GM12878 (cell line): ENCODE measurements at regions not wholly inside any gene's neighbourhood (a gene's known extent, or its start where the extent isn't known, plus 50 kb on each side); places are given as distances from the start of the nearest gene placed in this dataset.

Experiments used
- ATAC-seq: fragments of 200-7000 bp; cut with Tn5 transposase; 3 replicates; pipeline ENCODE4 v1.9.1; 2020; ENCODE audit warnings: mild to moderate bottlenecking, moderate library complexity
- BruUV-seq: library from RNA; stranded (reverse); fragments of 400-500 nt; replicated peaks from 2 replicates; lab custom pipeline; 2021; lab: Mats Ljungman, UMichigan
- CTCF ChIA-PET: fragments of 300-600 bp; sonication (Branson Sonifier 250); formaldehyde crosslinking; extraction: SDS; loops from one replicate; lab custom pipeline; 2021; ENCODE audit warnings: inconsistent platforms; lab: Yijun Ruan, JAX
- POLR2A ChIA-PET: fragments of 350-600 bp; formaldehyde crosslinking; extraction: SDS; loops from one replicate; lab custom pipeline; 2021; ENCODE audit warnings: inconsistent platforms; lab: Charles Lee
- RAD21 ChIA-PET: fragments of 300-600 bp; sonication (Branson Sonifier 250); formaldehyde crosslinking; loops from one replicate; lab custom pipeline; 2023; ENCODE audit warnings: antibody characterized with exemption; ENCODE audit not compliant: unreplicated experiment; lab: Charles Lee
- SMC1A ChIA-PET: fragments of 300-600 bp; sonication (Branson Sonifier 250); formaldehyde crosslinking; loops from one replicate; lab custom pipeline; 2023; ENCODE audit not compliant: unreplicated experiment, uncharacterized antibody; lab: Charles Lee
- DNase-seq: peaks from one replicate; pipeline ENCODE4 v3.0.0-alpha.2; 2011; ENCODE audit warnings: low read depth, low spot score
- FAIRE-seq: peaks from 3 replicates; lab custom pipeline; 2011; peaks lifted over from hg19 to GRCh38; lab: Jason Lieb, UNC
- H2AFZ ChIP-seq: 2 replicates; pipeline ENCODE4 v1.6.0; 2011; ENCODE audit warnings: low read depth, low read length, control low read depth; ENCODE audit not compliant: control insufficient read depth
- H3K27ac ChIP-seq: 2 replicates; pipeline ENCODE4 v1.5.1; 2011; ENCODE audit warnings: control low read depth; ENCODE audit not compliant: control insufficient read depth, insufficient read depth
- H3K27me3 ChIP-seq, 2 experiments: replicated peaks in 1 of 2; 2 replicates each; pipeline versions ENCODE4 v1.6.0 to v1.6.1; 2011; ENCODE audit warnings: low read length in 1 of 2; ENCODE audit not compliant: control insufficient read depth in 2 of 2, insufficient read depth in 2 of 2
- H3K36me3 ChIP-seq, 2 experiments: 2 replicates each; pipeline ENCODE4 v1.5.1; 2011; ENCODE audit warnings: low read length in 1 of 2; ENCODE audit not compliant: control insufficient read depth in 2 of 2, insufficient read depth in 2 of 2
- H3K4me1 ChIP-seq: 2 replicates; pipeline ENCODE4 v1.6.1; 2011; ENCODE audit warnings: mild to moderate bottlenecking, low read length, moderate library complexity, mixed read lengths; ENCODE audit not compliant: control insufficient read depth, insufficient read depth
- H3K4me2 ChIP-seq: 2 replicates; pipeline ENCODE4 v1.6.0; 2011; ENCODE audit warnings: control low read depth; ENCODE audit not compliant: control insufficient read depth, insufficient read depth
- H3K4me3 ChIP-seq: fragments of 200-600 bp; sonication (generic); 2 replicates; pipeline ENCODE4 v1.5.1; 2016
- H3K79me2 ChIP-seq: 2 replicates; pipeline ENCODE4 v1.6.0; 2011; ENCODE audit warnings: low read length; ENCODE audit not compliant: control insufficient read depth, insufficient read depth
- H3K9ac ChIP-seq: 2 replicates; pipeline ENCODE4 v1.8.0; 2011; ENCODE audit warnings: low read length, control low read depth, mixed read lengths; ENCODE audit not compliant: control insufficient read depth, insufficient read depth
- H3K9me3 ChIP-seq: replicated peaks from 3 replicates; pipeline ENCODE4 v1.5.1; 2011; ENCODE audit warnings: mild to moderate bottlenecking, low read length; ENCODE audit not compliant: control insufficient read depth, insufficient read depth
- H4K20me1 ChIP-seq: 2 replicates; pipeline ENCODE4 v1.6.0; 2011; ENCODE audit not compliant: control insufficient read depth, insufficient read depth
- ASH2L ChIP-seq: fragments of 300-600, 200-600 bp; sonication (generic); IDR thresholded peaks from 2 replicates; pipeline ENCODE4 v1.6.1; 2017; ENCODE audit warnings: low read depth, mild to moderate bottlenecking, borderline replicate concordance
- BACH1 ChIP-seq: fragments of 450-650 bp; IDR thresholded peaks from 2 replicates; pipeline ENCODE4 v1.6.1; 2017; ENCODE audit warnings: mild to moderate bottlenecking, borderline replicate concordance
- BCL11A ChIP-seq: IDR thresholded peaks from 2 replicates; pipeline ENCODE4 v1.6.1; 2011; ENCODE audit warnings: low read depth, low read length
- NRF1 ChIP-seq: conservative IDR thresholded peaks from 2 replicates; pipeline ENCODE4 v1.6.1; 2011; ENCODE audit warnings: mild to moderate bottlenecking, low read depth, low read length, improper control_type of control experiment
- POLR2AphosphoS5 ChIP-seq: IDR thresholded peaks from 2 replicates; pipeline ENCODE4 v1.6.1; 2011; ENCODE audit warnings: mild to moderate bottlenecking, low read length, inconsistent platforms
- SIN3A ChIP-seq: IDR thresholded peaks from 2 replicates; pipeline ENCODE4 v1.6.1; 2012; ENCODE audit warnings: low read depth, low read length, improper control_type of control experiment
- SMAD5 ChIP-seq: IDR thresholded peaks from 2 replicates; pipeline ENCODE4 v1.6.1; 2016; ENCODE audit warnings: antibody characterized with exemption, low read depth
- WGBS: methylation state at CpG from one replicate; pipeline ENCODE4 v1.1.6; 2016; ENCODE audit warnings: low lambda C conversion rate; ENCODE audit not compliant: insufficient replicate concordance, insufficient coverage; ENCODE audit errors: missing lambda C conversion rate; 5-methylcytosine and 5-hydroxymethylcytosine counted together
- in situ Hi-C: fragments of 300-500 bp; cut with MboI; formaldehyde crosslinking; loops from 9 replicates; pipeline ENCODE4 v1.14.3; 2018; ENCODE audit warnings: mixed read lengths
- intact Hi-C: fragments of 100-400 bp; cut with micrococcal nuclease; formaldehyde crosslinking; loops from one replicate; pipeline ENCODE4 v1.14.2; 2022; ENCODE audit not compliant: unreplicated experiment
- TF ChIP-seq, protein P1 (sequence below): fragments of 450-650 bp; IDR thresholded peaks from 2 replicates; pipeline ENCODE4 v1.6.1; 2017; ENCODE audit warnings: mild to moderate bottlenecking
- TF ChIP-seq, protein P2 (sequence below): IDR thresholded peaks from 2 replicates; pipeline ENCODE4 v1.6.1; 2012; ENCODE audit warnings: low read depth, low read length, improper control_type of control experiment

DNA sequence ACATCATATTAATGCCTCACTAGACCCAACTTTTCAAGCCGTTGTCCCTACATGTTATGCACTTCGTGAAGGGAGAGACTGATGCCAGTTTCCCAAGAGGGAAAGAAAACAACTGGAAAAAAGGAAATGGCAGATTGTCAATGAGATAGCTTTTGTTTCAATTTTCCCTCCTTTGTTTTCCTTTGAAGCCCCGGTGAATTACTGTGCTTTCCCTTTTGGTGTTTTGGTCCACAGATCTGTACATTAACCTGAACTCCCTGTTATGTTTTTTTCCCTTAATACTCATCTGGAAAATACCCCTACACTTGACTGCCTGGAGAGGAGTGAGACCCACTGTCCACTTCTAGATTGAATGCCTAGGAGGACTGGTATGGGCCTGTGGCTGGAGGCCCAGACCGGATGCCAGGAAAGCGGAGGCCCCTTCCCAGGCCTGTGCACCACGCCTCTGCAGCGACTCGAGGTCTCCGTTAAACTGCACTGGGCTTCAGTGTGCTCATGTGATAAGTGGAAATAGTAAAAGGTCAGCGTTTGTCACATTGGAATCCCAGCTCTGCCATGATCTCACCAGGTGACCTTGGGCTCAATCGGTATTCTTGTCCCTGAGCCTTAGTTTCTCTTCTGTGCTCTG is 106.4 kb downstream of the GATA6 start:
- Histone ChIP-seq H3K9me3 (no peaks in the 10 kb centered on the region), H4K20me1 (no peaks in the 10 kb centered on the region), H3K4me1 (no peaks in the 10 kb centered on the region), H3K79me2 (no peaks in the 10 kb centered on the region), H3K27ac (no peak overlapping the region), H3K36me3 (no peaks in the 10 kb centered on the region), H3K4me3 (no peak overlapping the region), H3K9ac (no peak overlapping the region), H3K4me2 (no peak overlapping the region), H2AFZ (no peak overlapping the region)
- in situ Hi-C loops, result no loop called here
- BruUV-seq, result no TSS peak
- ChIA-PET SMC1A (no interaction called here), POLR2A (no interaction called here), RAD21 (no interaction called here), CTCF (no interaction called here)
- TF ChIP-seq NRF1, result no peak
- TF ChIP-seq SIN3A, result no peak
- no peak for TF ChIP-seq SMAD5
- TF ChIP-seq, protein P1, sequence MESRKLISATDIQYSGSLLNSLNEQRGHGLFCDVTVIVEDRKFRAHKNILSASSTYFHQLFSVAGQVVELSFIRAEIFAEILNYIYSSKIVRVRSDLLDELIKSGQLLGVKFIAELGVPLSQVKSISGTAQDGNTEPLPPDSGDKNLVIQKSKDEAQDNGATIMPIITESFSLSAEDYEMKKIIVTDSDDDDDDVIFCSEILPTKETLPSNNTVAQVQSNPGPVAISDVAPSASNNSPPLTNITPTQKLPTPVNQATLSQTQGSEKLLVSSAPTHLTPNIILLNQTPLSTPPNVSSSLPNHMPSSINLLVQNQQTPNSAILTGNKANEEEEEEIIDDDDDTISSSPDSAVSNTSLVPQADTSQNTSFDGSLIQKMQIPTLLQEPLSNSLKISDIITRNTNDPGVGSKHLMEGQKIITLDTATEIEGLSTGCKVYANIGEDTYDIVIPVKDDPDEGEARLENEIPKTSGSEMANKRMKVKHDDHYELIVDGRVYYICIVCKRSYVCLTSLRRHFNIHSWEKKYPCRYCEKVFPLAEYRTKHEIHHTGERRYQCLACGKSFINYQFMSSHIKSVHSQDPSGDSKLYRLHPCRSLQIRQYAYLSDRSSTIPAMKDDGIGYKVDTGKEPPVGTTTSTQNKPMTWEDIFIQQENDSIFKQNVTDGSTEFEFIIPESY, result no peak
- TF ChIP-seq, protein P2, sequence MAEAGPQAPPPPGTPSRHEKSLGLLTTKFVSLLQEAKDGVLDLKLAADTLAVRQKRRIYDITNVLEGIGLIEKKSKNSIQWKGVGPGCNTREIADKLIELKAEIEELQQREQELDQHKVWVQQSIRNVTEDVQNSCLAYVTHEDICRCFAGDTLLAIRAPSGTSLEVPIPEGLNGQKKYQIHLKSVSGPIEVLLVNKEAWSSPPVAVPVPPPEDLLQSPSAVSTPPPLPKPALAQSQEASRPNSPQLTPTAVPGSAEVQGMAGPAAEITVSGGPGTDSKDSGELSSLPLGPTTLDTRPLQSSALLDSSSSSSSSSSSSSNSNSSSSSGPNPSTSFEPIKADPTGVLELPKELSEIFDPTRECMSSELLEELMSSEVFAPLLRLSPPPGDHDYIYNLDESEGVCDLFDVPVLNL, result no peak
- TF ChIP-seq POLR2AphosphoS5, result no peak
- no peak for TF ChIP-seq BCL11A
- TF ChIP-seq BACH1, result no peak
- TF ChIP-seq ASH2L, result no peak
- TF ChIP-seq, all 136 proteins: peak for 0
- ATAC-seq (no peak), FAIRE-seq (no peak), DNase-seq (no peak)
- H3K27me3 ChIP-seq, result no peaks in the 10 kb centered on the region
- 47% methylated on average over 11 of the region's 11 CpGs for WGBS
- intact Hi-C loops, result no loop called here
